Mesenchymal stem cell (in vitro differentiated cells and primary cell): ENCODE measurements at regions not wholly inside any gene's neighbourhood (a gene's known extent, or its start where the extent isn't known, plus 50 kb on each side); places are given as distances from the start of the nearest gene placed in this dataset.

ENCODE experiments used
- DNase-seq: peaks from one replicate; pipeline ENCODE4 v3.0.0-alpha.2; 2013
- H2AFZ ChIP-seq: one replicate; pipeline ENCODE4 v1.6.1; 2013; ENCODE audit warnings: low read depth, mild to moderate bottlenecking, control low read depth, inconsistent platforms, low read length, moderate library complexity
- H2AK5ac ChIP-seq: 2 replicates; pipeline ENCODE4 v1.6.1; 2013; ENCODE audit warnings: low read length, moderate library complexity, mild to moderate bottlenecking, inconsistent platforms; ENCODE audit not compliant: severe bottlenecking
- H2BK120ac ChIP-seq: one replicate; pipeline ENCODE4 v1.6.1; 2013; ENCODE audit warnings: low read depth, mild to moderate bottlenecking, inconsistent platforms, low read length, moderate library complexity
- H2BK12ac ChIP-seq, 2 experiments: one replicate each; pipeline ENCODE4 v1.6.1; 2013; ENCODE audit warnings: inconsistent platforms in 2 of 2, low read length in 2 of 2, mild to moderate bottlenecking in 2 of 2, moderate library complexity in 2 of 2, control low read depth in 1 of 2
- H2BK15ac ChIP-seq: one replicate; pipeline ENCODE4 v1.6.1; 2013; ENCODE audit warnings: mild to moderate bottlenecking, low read depth, inconsistent platforms; ENCODE audit not compliant: poor library complexity, severe bottlenecking
- H2BK5ac ChIP-seq: 2 replicates; pipeline ENCODE4 v1.6.1; 2013; ENCODE audit warnings: low read depth, mild to moderate bottlenecking, low read length, control low read depth, inconsistent platforms; ENCODE audit not compliant: poor library complexity, severe bottlenecking
- H3K14ac ChIP-seq, 2 experiments: one replicate each; pipeline ENCODE4 v1.6.1; 2013; ENCODE audit warnings: inconsistent platforms in 2 of 2, low read length in 2 of 2, control low read depth in 1 of 2, mild to moderate bottlenecking in 1 of 2, moderate library complexity in 1 of 2
- H3K18ac ChIP-seq, 2 experiments: one replicate each; pipeline ENCODE4 v1.6.1; 2013; ENCODE audit warnings: inconsistent platforms in 2 of 2, low read length in 2 of 2, control low read depth in 1 of 2, low read depth in 1 of 2, mild to moderate bottlenecking in 1 of 2
- H3K23ac ChIP-seq, 2 experiments: one replicate each; pipeline ENCODE4 v1.6.1; 2013; ENCODE audit warnings: inconsistent platforms in 2 of 2, low read length in 2 of 2, mild to moderate bottlenecking in 2 of 2, moderate library complexity in 2 of 2, control low read depth in 1 of 2
- H3K27ac ChIP-seq: 2 replicates; pipeline ENCODE4 v1.5.1; 2013; ENCODE audit warnings: mild to moderate bottlenecking, moderate library complexity, low read length, control low read depth, inconsistent platforms; ENCODE audit not compliant: poor library complexity, severe bottlenecking
- H3K27me3 ChIP-seq, 2 experiments: 2 replicates each; pipeline versions ENCODE4 v1.6.1 to v1.7.0; 2013; ENCODE audit warnings: low read length in 2 of 2, mild to moderate bottlenecking in 2 of 2, moderate library complexity in 2 of 2, control low read depth in 1 of 2, inconsistent platforms in 1 of 2; ENCODE audit not compliant: control insufficient read depth in 1 of 2, insufficient read depth in 1 of 2
- H3K36me3 ChIP-seq, 2 experiments: 2 replicates each; pipeline versions ENCODE4 v1.6.1 to v1.7.0; 2013; ENCODE audit warnings: low read length in 2 of 2, control low read depth in 1 of 2, inconsistent platforms in 1 of 2, low read depth in 1 of 2, mild to moderate bottlenecking in 1 of 2; ENCODE audit not compliant: insufficient read depth in 2 of 2, control insufficient read depth in 1 of 2
- H3K4ac ChIP-seq, 2 experiments: one replicate each; pipeline ENCODE4 v1.6.1; 2013; ENCODE audit warnings: inconsistent platforms in 2 of 2, low read length in 2 of 2, mild to moderate bottlenecking in 2 of 2, moderate library complexity in 2 of 2, control low read depth in 1 of 2, low read depth in 1 of 2
- H3K4me1 ChIP-seq: 2 replicates; pipeline ENCODE4 v1.6.1; 2013; ENCODE audit warnings: low read depth, low read length, control low read depth; ENCODE audit not compliant: control insufficient read depth, insufficient read depth
- H3K4me2 ChIP-seq: 2 replicates; pipeline ENCODE4 v1.6.1; 2013; ENCODE audit warnings: low read length, mild to moderate bottlenecking, inconsistent platforms; ENCODE audit not compliant: poor library complexity, severe bottlenecking
- H3K4me3 ChIP-seq, 2 experiments: 2 replicates each; pipeline versions ENCODE4 v1.5.1 to v1.7.0; 2013; ENCODE audit warnings: low read length in 2 of 2, mild to moderate bottlenecking in 2 of 2, control low read depth in 1 of 2, low read depth in 1 of 2; ENCODE audit not compliant: insufficient read depth in 1 of 2
- H3K79me1 ChIP-seq: replicated peaks from 2 replicates; pipeline ENCODE4 v1.6.1; 2013; ENCODE audit warnings: mild to moderate bottlenecking, control low read depth, low read length, inconsistent platforms; ENCODE audit not compliant: poor library complexity, severe bottlenecking
- H3K9ac ChIP-seq: 2 replicates; pipeline ENCODE4 v1.7.0; 2013; ENCODE audit warnings: mild to moderate bottlenecking, low read length, moderate library complexity
- H3K9me3 ChIP-seq: 2 replicates; pipeline ENCODE4 v1.7.0; 2013; ENCODE audit warnings: mild to moderate bottlenecking, low read length; ENCODE audit not compliant: control insufficient read depth
- H4K8ac ChIP-seq: one replicate; pipeline ENCODE4 v1.6.1; 2013; ENCODE audit warnings: inconsistent platforms, mild to moderate bottlenecking, low read length, moderate library complexity
- H4K91ac ChIP-seq: one replicate; pipeline ENCODE4 v1.6.1; 2013; ENCODE audit warnings: mild to moderate bottlenecking, low read length, inconsistent platforms
- WGBS: methylation state at CpG from one replicate; pipeline ENCODE4 v1.1.7; 2013; ENCODE audit warnings: mixed read lengths; 5-methylcytosine and 5-hydroxymethylcytosine counted together

DNA sequence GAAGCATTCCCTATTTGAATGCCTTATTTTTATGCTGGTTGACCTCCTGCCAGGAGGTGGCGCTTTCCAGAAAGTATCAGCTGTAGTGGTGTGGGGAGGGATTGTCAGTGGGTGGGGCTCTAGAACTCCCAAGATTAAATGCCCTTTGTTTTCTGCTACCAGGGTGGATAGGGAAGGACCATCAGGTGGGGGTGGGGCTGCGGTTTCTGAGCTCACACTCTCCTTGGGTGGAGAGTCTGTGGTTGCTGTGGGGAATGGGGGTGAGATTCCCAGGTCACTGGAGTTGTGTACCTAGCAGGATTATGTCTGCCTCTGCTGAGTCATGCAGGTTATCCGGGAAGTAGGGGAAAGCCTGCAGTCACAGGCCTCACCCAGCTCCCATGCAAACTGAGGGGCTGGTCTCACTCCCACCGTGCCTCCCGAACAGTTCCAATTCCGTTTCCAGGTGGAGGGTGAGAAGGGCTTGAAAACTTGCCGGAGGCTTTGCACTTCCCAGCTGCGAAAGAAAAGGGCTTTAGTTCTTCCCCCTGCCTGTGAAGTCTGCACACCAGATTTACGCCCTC lies 68.3 kb downstream of the ALG10B start:
- 72% methylated on average over 9 of the region's 9 CpGs for WGBS
- Histone ChIP-seq H3K27ac (no peak overlapping the region), H2AK5ac (no peak overlapping the region)

DNA sequence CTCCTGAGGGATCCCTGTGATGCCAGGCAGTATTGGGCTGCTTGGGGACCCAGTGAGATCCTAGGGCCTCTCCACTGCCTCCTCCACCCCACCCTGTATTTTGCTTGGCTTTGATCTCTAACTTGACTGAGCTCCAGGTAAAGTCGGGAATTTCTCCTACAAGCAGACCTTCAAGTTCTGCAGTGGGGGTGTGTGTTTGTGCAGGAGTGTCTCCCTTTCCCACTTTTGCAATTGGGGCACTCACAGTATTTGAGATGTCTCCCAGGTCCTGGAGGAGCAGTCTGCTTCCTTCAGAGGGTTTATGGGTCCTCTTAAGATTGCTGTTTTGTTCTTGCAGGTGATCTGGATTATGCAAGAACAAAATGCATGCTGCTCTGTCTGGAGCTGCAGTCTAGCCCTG lies 68.9 kb downstream of the ALG10B start:
- whole genome bisulfite sequencing = 33% methylated on average over 1 of the region's 1 CpG
- H3K27ac ChIP-seq = no peak overlapping the region

More for the DNA sequence above, 68.3 kb downstream of the ALG10B start:
- Histone ChIP-seq H3K23ac (no peak overlapping the region), H2BK15ac (no peak overlapping the region), H3K4me2 (no peak overlapping the region), H2AFZ (no peak overlapping the region), H3K27me3 (no peaks in the 10 kb centered on the region), H2BK120ac (no peak overlapping the region), H4K8ac (no peak overlapping the region), H3K18ac (no peak overlapping the region), H3K4me1 (no peaks in the 10 kb centered on the region), H2BK12ac (no peak overlapping the region), H3K4me3 (no peak overlapping the region), H3K4ac (no peak overlapping the region), H3K36me3 (no peaks in the 10 kb centered on the region), H2BK5ac (no peak overlapping the region), H3K14ac (no peak overlapping the region), H3K9ac (no peak overlapping the region), H3K79me1 (no peaks in the 10 kb centered on the region), H4K91ac (no peak overlapping the region), H3K9me3 (peaks cover 3% of the 10 kb centered on the region)
- DNase-seq = no peak

DNA sequence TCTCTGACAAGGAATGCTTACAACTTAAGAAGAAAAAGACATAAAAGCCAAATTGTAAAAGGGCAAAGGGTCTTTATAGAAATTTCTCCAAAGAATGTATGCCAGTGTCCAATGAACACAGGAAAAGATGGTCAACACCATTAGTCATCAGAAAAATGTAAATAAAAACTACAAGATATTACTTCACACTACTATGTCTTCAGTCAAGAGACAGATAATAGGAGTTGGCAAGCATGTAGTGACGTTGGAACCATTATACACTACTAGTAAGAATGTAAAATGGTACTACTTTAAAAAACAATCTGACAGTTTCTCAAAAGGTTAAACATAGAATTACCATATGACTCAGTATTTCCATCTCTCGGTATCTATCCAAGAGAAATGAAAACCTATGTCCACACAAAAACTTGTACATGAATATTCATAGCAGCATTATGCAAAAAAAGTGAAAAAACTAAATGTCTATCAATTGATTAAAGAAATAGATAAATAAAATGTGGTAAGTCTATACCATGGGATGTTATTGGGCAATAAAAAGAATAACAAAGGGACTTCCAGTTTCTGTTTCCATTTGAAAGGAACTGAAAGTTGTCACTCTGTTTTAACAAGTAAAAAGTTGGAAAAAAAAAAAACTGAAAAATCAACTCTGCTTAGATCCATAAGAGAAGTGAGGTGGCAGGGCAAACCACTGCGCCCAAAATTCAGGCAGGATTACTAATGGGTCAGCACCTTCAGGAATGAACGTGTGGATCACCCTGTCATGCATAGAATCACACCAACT lies 69.8 kb downstream of the ALG10B start:
- Histone ChIP-seq H3K14ac (no peak overlapping the region), H3K4me3 (no peak overlapping the region), H4K8ac (no peak overlapping the region), H2BK5ac (no peak overlapping the region), H2AK5ac (no peak overlapping the region), H2BK15ac (no peak overlapping the region), H3K23ac (no peak overlapping the region), H3K9ac (no peak overlapping the region), H3K18ac (no peak overlapping the region), H3K27me3 (no peaks in the 10 kb centered on the region), H3K27ac (no peak overlapping the region), H3K4me1 (no peaks in the 10 kb centered on the region), H2AFZ (no peak overlapping the region), H3K36me3 (no peaks in the 10 kb centered on the region), H2BK120ac (no peak overlapping the region), H3K79me1 (no peaks in the 10 kb centered on the region), H3K4me2 (no peak overlapping the region), H3K9me3 (peaks cover under 1% of the 10 kb centered on the region), H2BK12ac (no peak overlapping the region), H3K4ac (no peak overlapping the region), H4K91ac (no peak overlapping the region)
- 68% methylated on average over 3 of the region's 4 CpGs for WGBS
- no peak for DNase-seq

More for the DNA sequence above, 68.9 kb downstream of the ALG10B start:
- H3K4me3 ChIP-seq = no peak overlapping the region
- no peak overlapping the region for H3K14ac ChIP-seq
- no peak overlapping the region for H3K4me2 ChIP-seq
- no peak overlapping the region for H2BK120ac ChIP-seq
- H2BK5ac ChIP-seq = no peak overlapping the region
- no peak overlapping the region for H4K8ac ChIP-seq
- no peak overlapping the region for H2AFZ ChIP-seq
- no peaks in the 10 kb centered on the region for H3K27me3 ChIP-seq
- no peak overlapping the region for H3K23ac ChIP-seq
- H3K79me1 ChIP-seq = no peaks in the 10 kb centered on the region
- peaks cover 3% of the 10 kb centered on the region for H3K9me3 ChIP-seq
- H4K91ac ChIP-seq = no peak overlapping the region
- H2BK12ac ChIP-seq = no peak overlapping the region
- no peak overlapping the region for H3K18ac ChIP-seq
- no peaks in the 10 kb centered on the region for H3K36me3 ChIP-seq
- DNase-seq = no peak
- no peak overlapping the region for H2BK15ac ChIP-seq
- H3K4me1 ChIP-seq = no peaks in the 10 kb centered on the region
- H2AK5ac ChIP-seq = no peak overlapping the region
- no peak overlapping the region for H3K4ac ChIP-seq
- no peak overlapping the region for H3K9ac ChIP-seq

DNA sequence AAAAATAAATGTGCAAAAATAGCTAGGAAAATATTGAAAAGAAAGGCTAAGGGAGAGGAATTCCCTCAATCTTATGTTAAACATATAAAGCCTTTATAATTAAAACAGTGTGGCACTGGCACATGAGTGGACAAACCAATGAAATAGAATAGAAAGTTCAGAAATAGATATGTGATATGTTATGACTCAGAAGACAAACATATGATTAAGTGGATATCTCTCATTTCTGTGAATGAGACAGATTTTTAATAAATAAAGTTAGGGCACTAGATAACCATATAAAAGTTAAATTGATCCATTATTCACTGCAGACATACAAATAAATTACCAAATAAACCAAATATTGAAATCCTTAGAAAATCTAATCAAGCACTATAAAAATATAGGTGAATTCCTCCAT lies 73.0 kb downstream of the ALG10B start:
- Histone ChIP-seq H4K8ac (no peak overlapping the region), H3K9ac (no peak overlapping the region), H3K18ac (no peak overlapping the region), H3K23ac (no peak overlapping the region), H2AFZ (no peak overlapping the region), H3K27me3 (no peaks in the 10 kb centered on the region), H3K4me3 (no peak overlapping the region), H3K4me2 (no peak overlapping the region), H2BK15ac (no peak overlapping the region), H2BK12ac (no peak overlapping the region), H2BK120ac (no peak overlapping the region), H3K4me1 (no peaks in the 10 kb centered on the region), H3K27ac (no peak overlapping the region), H3K9me3 (no peaks in the 10 kb centered on the region), H2AK5ac (no peak overlapping the region), H3K4ac (no peak overlapping the region), H2BK5ac (no peak overlapping the region), H3K14ac (no peak overlapping the region), H3K36me3 (no peaks in the 10 kb centered on the region), H3K79me1 (no peaks in the 10 kb centered on the region), H4K91ac (no peak overlapping the region)
- DNase-seq = no peak
